ENCODE measurements at regions not wholly inside any gene's neighbourhood (a gene's known extent, or its start where the extent isn't known, plus 50 kb on each side); places are given as distances from the start of the nearest gene placed in this dataset.

DNA sequence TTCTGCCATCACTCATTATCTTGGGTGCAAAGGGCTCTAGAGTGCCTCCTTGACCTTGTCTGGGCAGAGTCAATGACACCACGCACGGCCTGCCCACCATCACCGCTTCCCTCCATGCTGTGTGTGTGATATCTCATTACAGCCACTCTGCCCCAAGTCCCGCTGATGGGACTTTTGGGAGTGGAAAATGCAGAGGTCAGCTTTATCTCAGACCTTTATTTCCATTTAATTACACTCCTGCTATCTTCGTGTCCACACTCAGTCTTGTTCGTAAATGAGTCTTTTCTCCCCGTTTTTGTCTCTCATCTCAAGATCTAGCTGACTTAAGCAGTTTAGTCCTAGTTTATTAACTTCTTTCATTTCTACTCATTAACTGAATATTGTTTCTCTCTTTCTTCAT is 226.2 kb downstream of the ICE1 start:
- TF ChIP-seq, protein P1, sequence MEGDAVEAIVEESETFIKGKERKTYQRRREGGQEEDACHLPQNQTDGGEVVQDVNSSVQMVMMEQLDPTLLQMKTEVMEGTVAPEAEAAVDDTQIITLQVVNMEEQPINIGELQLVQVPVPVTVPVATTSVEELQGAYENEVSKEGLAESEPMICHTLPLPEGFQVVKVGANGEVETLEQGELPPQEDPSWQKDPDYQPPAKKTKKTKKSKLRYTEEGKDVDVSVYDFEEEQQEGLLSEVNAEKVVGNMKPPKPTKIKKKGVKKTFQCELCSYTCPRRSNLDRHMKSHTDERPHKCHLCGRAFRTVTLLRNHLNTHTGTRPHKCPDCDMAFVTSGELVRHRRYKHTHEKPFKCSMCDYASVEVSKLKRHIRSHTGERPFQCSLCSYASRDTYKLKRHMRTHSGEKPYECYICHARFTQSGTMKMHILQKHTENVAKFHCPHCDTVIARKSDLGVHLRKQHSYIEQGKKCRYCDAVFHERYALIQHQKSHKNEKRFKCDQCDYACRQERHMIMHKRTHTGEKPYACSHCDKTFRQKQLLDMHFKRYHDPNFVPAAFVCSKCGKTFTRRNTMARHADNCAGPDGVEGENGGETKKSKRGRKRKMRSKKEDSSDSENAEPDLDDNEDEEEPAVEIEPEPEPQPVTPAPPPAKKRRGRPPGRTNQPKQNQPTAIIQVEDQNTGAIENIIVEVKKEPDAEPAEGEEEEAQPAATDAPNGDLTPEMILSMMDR (IDR thresholded peaks at IDR 0.05): no peak
- TF ChIP-seq POLR2A (IDR thresholded peaks at IDR 0.05): no peak
- TF ChIP-seq EP300 (IDR thresholded peaks at IDR 0.05): no peak
- TF ChIP-seq POLR2AphosphoS5 (IDR thresholded peaks at IDR 0.05): no peak

Measured in sigmoid colon (tissue), 4 donors.